GM23338 (cell line): ENCODE measurements at regions not wholly inside any gene's neighbourhood (a gene's known extent, or its start where the extent isn't known, plus 50 kb on each side); places are given as distances from the start of the nearest gene placed in this dataset.

Experiments
- ATAC-seq: fragments of 200-7000 bp; cut with Tn5 transposase; 3 replicates; pipeline ENCODE4 v1.9.1; 2020
- DNase-seq: peaks from one replicate; pipeline ENCODE4 v3.0.0-alpha.2; 2015; ENCODE audit warnings: low spot score
- H2AFZ ChIP-seq: fragments of 200-600 bp; sonication (generic); 2 replicates; pipeline ENCODE4 v1.8.0; 2016; ENCODE audit warnings: antibody characterized with exemption, mild to moderate bottlenecking, moderate library complexity
- H3F3A ChIP-seq: fragments of 200-600 bp; sonication (generic); replicated peaks from 2 replicates; pipeline ENCODE4 v1.8.0; 2017; ENCODE audit warnings: antibody characterized with exemption, mixed run types, low read depth
- H3K27ac ChIP-seq: fragments of 200-600 bp; sonication (generic); 2 replicates; pipeline ENCODE4 v1.6.1; 2016; ENCODE audit warnings: low read depth
- H3K27me3 ChIP-seq: fragments of 200-600 bp; sonication (generic); 2 replicates; pipeline ENCODE4 v1.8.0; 2016; ENCODE audit warnings: mild to moderate bottlenecking, mixed run types, moderate library complexity; ENCODE audit not compliant: insufficient read depth
- H3K36me3 ChIP-seq: fragments of 200-600 bp; sonication (generic); 2 replicates; pipeline ENCODE4 v1.8.0; 2016; ENCODE audit warnings: mild to moderate bottlenecking; ENCODE audit not compliant: insufficient read depth
- H3K4me1 ChIP-seq: fragments of 200-600 bp; sonication (generic); 2 replicates; pipeline ENCODE4 v1.8.0; 2016; ENCODE audit warnings: mild to moderate bottlenecking, moderate library complexity; ENCODE audit not compliant: insufficient read depth
- H3K4me2 ChIP-seq: fragments of 200-600 bp; sonication (generic); 2 replicates; pipeline ENCODE4 v1.7.1; 2017; ENCODE audit warnings: mixed run types
- H3K4me3 ChIP-seq: fragments of 200-600 bp; sonication (generic); 2 replicates; pipeline ENCODE4 v1.6.1; 2016; ENCODE audit warnings: mixed run types
- H3K79me2 ChIP-seq: fragments of 200-600 bp; sonication (generic); replicated peaks from 2 replicates; pipeline ENCODE4 v1.8.0; 2017; ENCODE audit warnings: mild to moderate bottlenecking; ENCODE audit not compliant: insufficient read depth
- H3K9me2 ChIP-seq: fragments of 200-600 bp; sonication (generic); 2 replicates; pipeline ENCODE4 v1.8.0; 2017; ENCODE audit not compliant: insufficient read depth
- H4K20me1 ChIP-seq: fragments of 200-600 bp; sonication (generic); replicated peaks from 2 replicates; pipeline ENCODE4 v1.8.0; 2017; ENCODE audit warnings: mild to moderate bottlenecking; ENCODE audit not compliant: insufficient read depth
- H3K27ac Mint-ChIP-seq: 2 replicates; pipeline ENCODE4 v1.8.0; 2020; ENCODE audit warnings: inconsistent platforms, mild to moderate bottlenecking, moderate library complexity, mixed read lengths
- H3K27me3 Mint-ChIP-seq: 3 replicates; pipeline ENCODE4 v1.8.0; 2022; ENCODE audit warnings: low read depth, mild to moderate bottlenecking, moderate library complexity, mixed read lengths, inconsistent platforms; ENCODE audit not compliant: insufficient read depth, poor library complexity
- H3K36me3 Mint-ChIP-seq: 3 replicates; pipeline ENCODE4 v1.8.0; 2021; ENCODE audit warnings: low read depth, mild to moderate bottlenecking, inconsistent platforms, moderate library complexity, mixed read lengths
- H3K4me1 Mint-ChIP-seq: 3 replicates; pipeline ENCODE4 v1.8.0; 2020; ENCODE audit warnings: mild to moderate bottlenecking, inconsistent platforms, mixed read lengths
- H3K4me3 Mint-ChIP-seq: 3 replicates; pipeline ENCODE4 v1.8.0; 2021; ENCODE audit warnings: moderate library complexity, mild to moderate bottlenecking, inconsistent platforms, mixed read lengths
- H3K9me3 Mint-ChIP-seq: 3 replicates; pipeline ENCODE4 v1.8.0; 2020; ENCODE audit warnings: moderate library complexity, mild to moderate bottlenecking, inconsistent platforms, mixed read lengths
- CREB1 ChIP-seq: fragments of 250-450 bp; sonication (Bioruptor Pico); IDR thresholded peaks from 2 replicates; pipeline ENCODE4 v1.5.0; 2020; ENCODE audit warnings: low read depth, mild to moderate bottlenecking, moderate library complexity
- EZH2 ChIP-seq: fragments of 200-600 bp; sonication (generic); IDR thresholded peaks from one replicate; pipeline ENCODE4 v1.8.0; 2017; ENCODE audit warnings: antibody characterized with exemption, mild to moderate bottlenecking, low read depth; ENCODE audit not compliant: unreplicated experiment
- EZH2phosphoT487 ChIP-seq: fragments of 200-600 bp; sonication (generic); IDR thresholded peaks from one replicate; pipeline ENCODE4 v1.8.1; 2018; ENCODE audit warnings: antibody characterized with exemption; ENCODE audit not compliant: unreplicated experiment
- JUNB ChIP-seq: IDR thresholded peaks from one replicate; pipeline ENCODE4 v1.6.1; 2016; ENCODE audit warnings: antibody characterized with exemption; ENCODE audit not compliant: unreplicated experiment
- NANOG ChIP-seq: IDR thresholded peaks from 2 replicates; pipeline ENCODE4 v1.6.1; 2016; ENCODE audit warnings: antibody characterized with exemption, borderline replicate concordance
- POLR2AphosphoS5 ChIP-seq: IDR thresholded peaks from 2 replicates; pipeline ENCODE4 v1.6.1; 2016; ENCODE audit warnings: antibody characterized with exemption, low read depth
- STAT1 ChIP-seq: IDR thresholded peaks from one replicate; pipeline ENCODE4 v1.6.1; 2016; ENCODE audit warnings: antibody characterized with exemption; ENCODE audit not compliant: unreplicated experiment
- ZNF114 ChIP-seq: fragments of 250-450 bp; sonication (Bioruptor Pico); IDR thresholded peaks from 2 replicates; pipeline ENCODE4 v1.5.0; 2020; ENCODE audit warnings: mild to moderate bottlenecking, moderate library complexity
- ZNF331 ChIP-seq: fragments of 250-450 bp; sonication (Bioruptor Pico); IDR thresholded peaks from 2 replicates; pipeline ENCODE4 v1.5.0; 2020; ENCODE audit warnings: low read depth, mild to moderate bottlenecking, moderate library complexity
- ZNF462 ChIP-seq: fragments of 250-450 bp; sonication (Bioruptor Pico); IDR thresholded peaks from 2 replicates; pipeline ENCODE4 v1.5.0; 2020; ENCODE audit warnings: mild to moderate bottlenecking, moderate library complexity
- TF ChIP-seq, protein P1 (sequence below), 2 experiments: fragments of 200-600 bp in 1 of 2; sonication (generic) in 1 of 2; conservative IDR thresholded peaks; 2 replicates each; pipeline versions ENCODE4 v1.5.1 to v1.6.1; 2016 to 2017; ENCODE audit warnings: antibody characterized with exemption in 2 of 2, low read depth in 2 of 2, mild to moderate bottlenecking in 2 of 2, moderate library complexity in 1 of 2
- TF ChIP-seq, protein P2 (sequence below): IDR thresholded peaks from 2 replicates; pipeline ENCODE4 v1.6.1; 2016; ENCODE audit warnings: antibody characterized with exemption

- TF ChIP-seq, protein P1, sequence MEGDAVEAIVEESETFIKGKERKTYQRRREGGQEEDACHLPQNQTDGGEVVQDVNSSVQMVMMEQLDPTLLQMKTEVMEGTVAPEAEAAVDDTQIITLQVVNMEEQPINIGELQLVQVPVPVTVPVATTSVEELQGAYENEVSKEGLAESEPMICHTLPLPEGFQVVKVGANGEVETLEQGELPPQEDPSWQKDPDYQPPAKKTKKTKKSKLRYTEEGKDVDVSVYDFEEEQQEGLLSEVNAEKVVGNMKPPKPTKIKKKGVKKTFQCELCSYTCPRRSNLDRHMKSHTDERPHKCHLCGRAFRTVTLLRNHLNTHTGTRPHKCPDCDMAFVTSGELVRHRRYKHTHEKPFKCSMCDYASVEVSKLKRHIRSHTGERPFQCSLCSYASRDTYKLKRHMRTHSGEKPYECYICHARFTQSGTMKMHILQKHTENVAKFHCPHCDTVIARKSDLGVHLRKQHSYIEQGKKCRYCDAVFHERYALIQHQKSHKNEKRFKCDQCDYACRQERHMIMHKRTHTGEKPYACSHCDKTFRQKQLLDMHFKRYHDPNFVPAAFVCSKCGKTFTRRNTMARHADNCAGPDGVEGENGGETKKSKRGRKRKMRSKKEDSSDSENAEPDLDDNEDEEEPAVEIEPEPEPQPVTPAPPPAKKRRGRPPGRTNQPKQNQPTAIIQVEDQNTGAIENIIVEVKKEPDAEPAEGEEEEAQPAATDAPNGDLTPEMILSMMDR (conservative IDR thresholded peaks at IDR 0.05; ENCODE audit: low read depth in 2 of 2) = no peak
- TF ChIP-seq JUNB = no peak
Observed at GRCh38 chr5:105380126-105380525, 1817.5 kb upstream of the NUDT12 start (continued).

- Mint-ChIP-seq H3K9me3 (no peaks in the 10 kb centered on the region; the same call in 2 of the 3 replicates), H3K36me3 (no peaks in the 10 kb centered on the region), H3K4me1 (no peaks in the 10 kb centered on the region), H3K27ac (no peak overlapping the region), H3K27me3 (no peaks in the 10 kb centered on the region), H3K4me3 (no peak overlapping the region)
- ATAC-seq (no peak), DNase-seq (no peak)
- Histone ChIP-seq H3K27me3 (no peaks in the 10 kb centered on the region), H4K20me1 (no peaks in the 10 kb centered on the region), H2AFZ (no peak overlapping the region), H3K27ac (no peak overlapping the region), H3K36me3 (no peaks in the 10 kb centered on the region), H3K79me2 (no peaks in the 10 kb centered on the region), H3F3A (no peaks in the 10 kb centered on the region), H3K4me1 (no peaks in the 10 kb centered on the region), H3K9me2 (no peaks in the 10 kb centered on the region), H3K4me2 (no peak overlapping the region), H3K4me3 (no peak overlapping the region)
- TF ChIP-seq ZNF114 (CRISPR knock-in tag) = no peak
- TF ChIP-seq, protein P1 (conservative IDR thresholded peaks at IDR 0.05; ENCODE audit: low read depth in 2 of 2) = no peak
- no peak for TF ChIP-seq EZH2
- TF ChIP-seq ZNF462 = no peak
- TF ChIP-seq JUNB = no peak
- TF ChIP-seq ZNF331 (CRISPR knock-in tag) = no peak
- TF ChIP-seq, protein P2, sequence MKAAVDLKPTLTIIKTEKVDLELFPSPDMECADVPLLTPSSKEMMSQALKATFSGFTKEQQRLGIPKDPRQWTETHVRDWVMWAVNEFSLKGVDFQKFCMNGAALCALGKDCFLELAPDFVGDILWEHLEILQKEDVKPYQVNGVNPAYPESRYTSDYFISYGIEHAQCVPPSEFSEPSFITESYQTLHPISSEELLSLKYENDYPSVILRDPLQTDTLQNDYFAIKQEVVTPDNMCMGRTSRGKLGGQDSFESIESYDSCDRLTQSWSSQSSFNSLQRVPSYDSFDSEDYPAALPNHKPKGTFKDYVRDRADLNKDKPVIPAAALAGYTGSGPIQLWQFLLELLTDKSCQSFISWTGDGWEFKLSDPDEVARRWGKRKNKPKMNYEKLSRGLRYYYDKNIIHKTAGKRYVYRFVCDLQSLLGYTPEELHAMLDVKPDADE = no peak
- TF ChIP-seq STAT1 = no peak
- no peak for TF ChIP-seq CREB1
- no peak for TF ChIP-seq NANOG
- no peak for TF ChIP-seq EZH2phosphoT487
- TF ChIP-seq POLR2AphosphoS5 = no peak
Observed at GRCh38 chr5:105371169-105371568, 1808.6 kb upstream of the NUDT12 start.
